KOPT-K1 (cell line): ENCODE measurements at regions not wholly inside any gene's neighbourhood (a gene's known extent, or its start where the extent isn't known, plus 50 kb on each side); places are given as distances from the start of the nearest gene placed in this dataset.

Source experiments
- H3K27ac ChIP-seq: fragments of 200-600 bp; sonication (generic); 2 replicates; pipeline ENCODE4 v1.5.1; 2016; ENCODE audit warnings: antibody characterized with exemption, mild to moderate bottlenecking, low read depth, low read length; ENCODE audit not compliant: poor library complexity, severe bottlenecking
- H3K36me3 ChIP-seq: fragments of 200-600 bp; sonication (generic); 2 replicates; pipeline ENCODE4 v1.5.1; 2017; ENCODE audit warnings: antibody characterized with exemption, mild to moderate bottlenecking, low read length, moderate library complexity; ENCODE audit not compliant: insufficient read depth
- H3K9me3 ChIP-seq: fragments of 200-600 bp; sonication (generic); 2 replicates; pipeline ENCODE4 v1.5.1; 2017; ENCODE audit warnings: antibody characterized with exemption, low read length, mild to moderate bottlenecking; ENCODE audit not compliant: insufficient read depth, poor library complexity, severe bottlenecking

DNA sequence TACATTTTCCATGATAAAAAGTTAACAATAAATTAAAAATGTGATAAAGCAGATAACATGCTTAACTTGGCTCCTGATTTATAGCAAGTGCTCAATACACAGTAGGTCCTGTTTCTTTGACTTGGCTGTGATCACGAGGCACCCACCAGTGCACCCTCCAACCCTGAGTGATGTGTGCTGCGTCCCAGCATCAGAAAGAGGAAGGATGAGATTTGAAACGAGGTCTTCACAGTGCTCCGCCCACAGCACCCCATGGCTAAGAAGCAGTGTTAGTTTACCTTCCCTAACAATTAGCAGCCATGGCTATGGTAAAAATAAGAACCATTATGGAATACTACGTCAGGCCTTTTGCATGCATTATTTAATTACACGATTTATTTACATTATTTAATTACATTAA lies 292.0 kb upstream of the ZMIZ1 start:
- H3K36me3 ChIP-seq, result no peaks in the 10 kb centered on the region
- no peak overlapping the region for H3K27ac ChIP-seq
- no peaks in the 10 kb centered on the region for H3K9me3 ChIP-seq

DNA sequence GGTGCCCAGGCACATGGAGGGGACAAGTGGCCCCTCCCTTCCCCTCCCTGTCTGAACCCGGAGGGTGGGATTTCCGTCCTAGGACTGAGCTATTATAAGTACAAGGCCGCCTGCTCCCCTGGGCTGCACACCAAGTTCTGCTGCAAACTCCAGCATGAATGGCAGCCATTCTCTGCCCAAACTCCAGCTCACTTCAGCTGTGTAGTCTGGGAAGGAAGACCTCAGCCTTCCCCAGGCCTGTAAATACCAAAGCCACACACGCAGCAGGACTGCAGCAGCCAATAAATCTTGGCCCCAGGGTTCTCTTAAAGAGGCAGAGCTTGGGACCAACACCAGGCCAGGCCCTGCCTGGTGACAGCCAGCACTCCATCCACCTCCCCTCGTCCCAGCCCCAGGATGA lies 291.3 kb upstream of the ZMIZ1 start:
- H3K9me3 ChIP-seq, result no peaks in the 10 kb centered on the region
- H3K27ac ChIP-seq, result no peak overlapping the region
- no peaks in the 10 kb centered on the region for H3K36me3 ChIP-seq

- Histone ChIP-seq H3K27ac (no peak overlapping the region), H3K36me3 (no peaks in the 10 kb centered on the region), H3K9me3 (no peaks in the 10 kb centered on the region)
These were observed 290.9 kb upstream of the ZMIZ1 start for GRCh38 chr10:78777867-78778266.

- Histone ChIP-seq H3K9me3 (no peaks in the 10 kb centered on the region), H3K27ac (no peak overlapping the region), H3K36me3 (no peaks in the 10 kb centered on the region)
These were observed 290.1 kb upstream of the ZMIZ1 start for GRCh38 chr10:78778444-78779338.

DNA sequence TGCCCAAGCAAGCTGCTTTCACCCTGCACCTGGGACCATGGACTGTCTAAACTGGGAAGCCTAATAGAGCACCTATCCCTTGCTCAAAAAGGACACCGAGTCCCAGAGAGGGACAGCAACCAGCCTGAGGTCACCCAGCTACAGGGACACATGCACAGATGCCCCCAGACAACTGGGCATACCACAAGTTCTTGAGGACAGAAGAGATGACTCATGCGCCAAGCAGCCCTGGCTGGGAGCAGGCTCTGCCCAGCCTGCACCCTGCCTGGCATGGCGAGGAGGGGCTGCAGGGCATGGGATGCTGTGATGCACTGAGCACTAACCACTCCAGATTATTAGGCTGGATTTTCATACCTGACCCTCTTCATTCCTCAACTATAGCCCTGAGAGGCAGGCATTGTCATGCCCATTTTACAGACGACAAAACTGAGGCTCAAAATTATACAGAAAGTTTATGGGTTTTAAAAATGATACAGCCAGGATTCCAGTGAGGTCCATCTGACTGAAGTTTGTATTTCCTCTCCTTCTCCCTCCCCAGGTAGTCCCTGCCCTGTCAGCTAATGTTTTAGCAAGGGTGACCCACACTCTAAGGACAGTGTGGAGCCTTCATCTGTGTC lies 289.3 kb upstream of the ZMIZ1 start:
- no peaks in the 10 kb centered on the region for H3K9me3 ChIP-seq
- H3K27ac ChIP-seq, result no peak overlapping the region
- no peaks in the 10 kb centered on the region for H3K36me3 ChIP-seq

DNA sequence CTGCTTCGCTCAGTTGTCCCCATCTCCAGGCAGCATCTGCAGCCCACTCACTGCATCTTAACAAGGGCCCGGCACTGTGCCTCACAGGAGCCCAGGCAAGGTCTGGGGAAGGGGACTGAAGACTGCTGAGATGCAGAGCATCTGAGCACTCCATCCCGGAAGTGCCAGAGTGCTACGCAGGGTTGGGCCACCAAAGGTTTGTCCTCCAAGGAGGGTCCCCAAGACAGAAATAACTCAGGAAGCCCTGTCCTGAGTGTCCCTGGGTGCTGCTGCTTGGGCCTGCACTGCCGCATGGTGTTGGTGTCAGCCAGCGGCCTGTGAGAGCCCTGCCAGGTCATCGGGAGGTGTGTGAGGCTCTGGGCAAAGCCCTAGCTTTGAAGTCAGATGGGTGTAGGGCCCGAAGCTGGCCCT lies 288.2 kb upstream of the ZMIZ1 start:
- Histone ChIP-seq H3K27ac (no peak overlapping the region), H3K9me3 (no peaks in the 10 kb centered on the region), H3K36me3 (no peaks in the 10 kb centered on the region)

GRCh38 chr10:78781251-78781913 lies 287.4 kb upstream of the ZMIZ1 start:
- H3K9me3 ChIP-seq, result no peaks in the 10 kb centered on the region
- no peak overlapping the region for H3K27ac ChIP-seq
- H3K36me3 ChIP-seq, result no peaks in the 10 kb centered on the region

DNA sequence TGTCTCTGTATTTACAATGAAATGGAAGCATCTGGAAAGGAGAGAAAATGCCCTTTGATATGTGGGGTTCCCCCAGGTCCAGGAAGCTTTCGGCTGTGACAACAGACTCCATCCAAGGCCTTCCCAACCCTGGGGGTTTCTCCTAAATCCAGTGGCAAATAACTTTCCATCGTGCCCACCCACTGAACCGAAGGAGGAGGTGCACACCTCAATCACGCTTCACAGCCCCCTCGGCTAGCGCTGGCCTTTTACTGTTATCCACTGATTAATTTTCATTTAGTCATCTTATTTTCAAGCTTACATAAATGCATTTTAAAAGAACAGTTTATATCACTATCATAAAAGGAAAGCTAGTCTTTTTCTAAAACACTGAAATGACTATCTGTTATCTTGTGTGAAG lies 286.8 kb upstream of the ZMIZ1 start:
- H3K27ac ChIP-seq, result no peak overlapping the region
- no peaks in the 10 kb centered on the region for H3K9me3 ChIP-seq
- no peaks in the 10 kb centered on the region for H3K36me3 ChIP-seq

- H3K27ac ChIP-seq, result no peak overlapping the region
- no peaks in the 10 kb centered on the region for H3K9me3 ChIP-seq
- H3K36me3 ChIP-seq, result no peaks in the 10 kb centered on the region
These were observed 286.3 kb upstream of the ZMIZ1 start for GRCh38 chr10:78782441-78782840.

DNA sequence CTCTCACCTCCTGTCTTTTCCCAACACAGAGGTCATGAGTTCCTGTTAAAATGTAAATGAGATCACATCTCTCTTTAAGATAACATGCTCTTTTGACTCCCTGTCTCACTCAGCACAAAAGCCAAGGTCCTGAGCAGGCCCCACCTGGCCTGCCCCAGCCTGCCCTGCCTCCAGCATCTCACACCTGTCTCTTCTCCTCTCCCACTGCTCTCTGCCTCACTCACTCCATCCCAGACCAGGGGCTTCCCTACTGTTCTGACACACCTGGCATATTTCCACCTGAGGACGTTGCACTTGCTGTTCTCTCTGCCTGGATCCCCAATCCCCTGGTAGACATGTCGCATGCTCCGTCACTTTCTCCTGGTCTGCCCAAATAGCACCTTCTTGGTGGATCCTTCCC lies 285.0 kb upstream of the ZMIZ1 start:
- Histone ChIP-seq H3K27ac (no peak overlapping the region), H3K36me3 (no peaks in the 10 kb centered on the region), H3K9me3 (no peaks in the 10 kb centered on the region)

GRCh38 chr10:78784546-78784945 lies 284.2 kb upstream of the ZMIZ1 start:
- H3K27ac ChIP-seq, result no peak overlapping the region
- H3K36me3 ChIP-seq, result no peaks in the 10 kb centered on the region
- no peaks in the 10 kb centered on the region for H3K9me3 ChIP-seq

DNA sequence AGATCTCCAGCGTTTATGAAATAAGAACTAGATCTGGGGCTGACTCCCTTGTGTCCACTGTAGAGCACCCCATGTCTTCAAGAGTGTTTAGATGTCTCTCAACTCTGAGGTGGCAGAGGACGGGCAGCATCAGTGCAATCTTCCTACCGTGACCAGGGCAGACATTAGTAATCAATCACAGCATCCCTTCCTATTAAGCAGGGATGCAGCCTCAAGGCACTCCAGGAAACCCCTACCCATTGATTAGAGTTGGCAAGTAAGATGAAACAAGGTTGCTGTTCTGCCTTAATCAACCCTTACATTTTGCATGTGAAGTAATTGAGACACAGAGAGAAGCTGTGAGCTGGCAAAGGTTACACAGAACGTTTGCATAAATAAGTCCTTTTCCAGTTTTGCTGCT lies 283.7 kb upstream of the ZMIZ1 start:
- Histone ChIP-seq H3K27ac (no peak overlapping the region), H3K36me3 (no peaks in the 10 kb centered on the region), H3K9me3 (no peaks in the 10 kb centered on the region)

DNA sequence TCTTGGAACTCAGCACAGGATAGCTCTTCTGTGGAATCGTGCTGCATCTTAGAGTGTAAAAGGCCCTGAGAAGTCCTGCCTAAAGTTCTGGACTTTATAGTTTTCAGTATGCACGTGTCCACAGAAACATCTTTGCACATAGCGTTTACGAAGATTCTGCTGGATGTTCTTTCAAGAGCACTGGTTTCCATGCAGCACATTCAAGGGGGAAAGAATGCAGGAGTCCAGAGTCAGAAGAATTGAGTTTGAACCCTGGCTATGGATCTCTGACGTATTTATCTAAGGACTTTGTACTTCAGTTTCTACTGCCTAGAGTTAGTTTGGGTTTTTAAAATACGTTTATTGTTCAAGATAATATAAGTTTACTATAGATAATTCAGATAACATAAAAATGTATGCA lies 282.8 kb upstream of the ZMIZ1 start:
- no peaks in the 10 kb centered on the region for H3K9me3 ChIP-seq
- no peak overlapping the region for H3K27ac ChIP-seq
- no peaks in the 10 kb centered on the region for H3K36me3 ChIP-seq

- H3K27ac ChIP-seq, result no peak overlapping the region
- no peaks in the 10 kb centered on the region for H3K9me3 ChIP-seq
- H3K36me3 ChIP-seq, result no peaks in the 10 kb centered on the region
These were observed 281.6 kb upstream of the ZMIZ1 start for GRCh38 chr10:78787125-78787524.

DNA sequence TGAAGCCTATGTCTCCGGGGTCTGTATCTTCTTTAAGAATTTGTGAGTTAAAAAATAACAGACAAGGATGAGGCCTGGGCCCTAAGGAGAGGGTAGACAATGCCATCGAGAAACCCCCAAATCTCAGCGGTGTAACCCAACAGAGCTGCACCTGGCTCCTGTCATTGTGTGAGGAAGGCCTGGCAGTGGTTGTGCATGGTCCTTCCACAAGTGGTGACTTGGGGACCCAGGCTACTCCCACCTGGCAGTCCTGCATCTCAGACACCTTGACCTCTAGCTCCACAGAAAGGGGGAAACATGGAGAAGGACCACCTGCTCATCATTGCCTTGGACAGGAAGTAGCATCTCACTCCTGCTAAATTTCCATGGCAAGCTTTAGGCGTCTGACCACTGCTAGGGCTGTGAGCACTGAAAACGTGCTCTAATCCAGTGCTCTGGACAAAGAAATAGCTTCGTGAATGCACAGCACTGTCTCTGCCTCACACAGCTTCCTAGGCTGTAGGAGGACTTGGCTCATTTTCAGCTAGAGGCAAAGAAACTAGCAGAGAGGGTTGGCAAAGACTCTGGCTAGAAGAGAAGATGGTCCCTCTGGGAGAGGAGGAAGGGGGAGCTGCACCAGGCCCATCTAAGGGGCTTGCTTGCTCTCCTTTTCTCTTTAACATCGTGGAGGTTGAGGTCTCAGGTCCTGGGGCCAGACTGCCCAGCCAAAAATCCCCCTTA lies 273.9 kb upstream of the ZMIZ1 start:
- Histone ChIP-seq H3K9me3 (peaks cover 9% of the 10 kb centered on the region), H3K36me3 (no peaks in the 10 kb centered on the region), H3K27ac (no peak overlapping the region)
